ENCODE measurements at regions not wholly inside any gene's neighbourhood (a gene's known extent, or its start where the extent isn't known, plus 50 kb on each side); places are given as distances from the start of the nearest gene placed in this dataset.
A peak's percentile ranks its signal among the peaks of the same experiment; 100 is the strongest.

GRCh38 chr2:190809139-190809764 lies 71.4 kb upstream of the GLS start:
- no peak for DNase-seq

- DNase-seq = peak in 1 of 56 donors; percentile 6
Measured at GRCh38 chr2:190809876-190810525, 70.6 kb upstream of the GLS start.

- DNase-seq = no peak
Measured at GRCh38 chr2:190810981-190811587, 69.5 kb upstream of the GLS start.

GRCh38 chr2:190811811-190812210 lies 68.8 kb upstream of the GLS start:
- no peak for DNase-seq

- no peak for DNase-seq
Measured at GRCh38 chr2:190812506-190813294, 67.9 kb upstream of the GLS start.

- DNase-seq = no peak
Measured at GRCh38 chr2:190815226-190815625, 65.4 kb upstream of the GLS start.

- no peak for DNase-seq
Measured at GRCh38 chr2:190817082-190817481, 63.5 kb upstream of the GLS start.

- no peak for DNase-seq
Measured at GRCh38 chr2:190819840-190820301, 60.8 kb upstream of the GLS start.

- DNase-seq = no peak
Measured at GRCh38 chr2:190820416-190820815, 60.2 kb upstream of the GLS start.

GRCh38 chr2:190822043-190822442 lies 58.6 kb upstream of the GLS start:
- no peak for DNase-seq

GRCh38 chr2:190827720-190828119 lies 52.9 kb upstream of the GLS start:
- no peak for DNase-seq

- DNase-seq = no peak
Measured at GRCh38 chr2:190829642-190830041, 51.0 kb upstream of the GLS start.
